Jurkat, Clone E6-1 (cell line): ENCODE measurements at regions not wholly inside any gene's neighbourhood (a gene's known extent, or its start where the extent isn't known, plus 50 kb on each side); places are given as distances from the start of the nearest gene placed in this dataset.

ENCODE experiments used
- DNase-seq: peaks from one replicate; pipeline ENCODE4 v3.0.0-alpha.2; 2011; ENCODE audit warnings: low read depth, low spot score
- H3K4me3 ChIP-seq: 2 replicates; pipeline ENCODE4 v1.5.1; 2011; ENCODE audit warnings: mild to moderate bottlenecking, low read length, control low read depth, moderate library complexity

DNA sequence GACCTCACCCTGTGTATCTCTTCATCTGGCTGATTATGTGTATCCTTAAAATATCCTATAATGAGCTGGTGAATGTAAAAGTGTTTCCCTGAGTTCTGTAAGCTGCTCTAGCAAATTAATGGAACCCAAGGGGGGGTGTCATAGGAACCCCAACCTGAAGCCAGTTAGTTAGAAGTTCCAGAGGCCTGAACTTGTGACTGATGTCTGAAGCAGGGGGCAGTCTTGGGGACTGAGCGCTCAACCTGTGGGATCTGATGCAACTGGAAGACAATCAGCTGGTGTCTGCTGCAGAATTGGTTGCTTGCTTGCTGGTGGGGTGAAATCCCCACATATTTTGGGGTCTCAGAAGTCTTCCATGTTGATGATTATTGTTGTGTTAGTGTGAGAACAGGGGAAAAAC, 75.7 kb upstream of the NKD1 start:
- no peak overlapping the region for H3K4me3 ChIP-seq
- DNase-seq, result no peak

DNA sequence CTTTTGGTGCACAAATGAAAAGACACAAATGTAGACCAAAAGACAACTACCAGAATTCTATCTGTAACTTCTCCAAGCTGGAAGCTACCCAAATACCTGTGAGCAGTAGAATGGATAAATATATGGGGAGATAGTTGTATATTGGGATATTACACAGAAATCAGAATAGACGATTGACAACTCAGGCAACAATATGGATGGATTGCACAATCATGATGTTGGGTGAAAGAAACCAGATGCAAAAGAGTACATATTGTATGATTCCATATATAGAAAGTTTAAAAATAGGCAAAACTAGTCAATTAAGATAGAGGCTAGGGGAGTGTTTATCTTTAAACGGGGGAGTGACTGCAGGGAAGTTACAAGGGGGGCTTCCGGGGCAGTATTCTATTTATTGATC, 77.5 kb upstream of the NKD1 start:
- H3K4me3 ChIP-seq, result no peak overlapping the region

DNA sequence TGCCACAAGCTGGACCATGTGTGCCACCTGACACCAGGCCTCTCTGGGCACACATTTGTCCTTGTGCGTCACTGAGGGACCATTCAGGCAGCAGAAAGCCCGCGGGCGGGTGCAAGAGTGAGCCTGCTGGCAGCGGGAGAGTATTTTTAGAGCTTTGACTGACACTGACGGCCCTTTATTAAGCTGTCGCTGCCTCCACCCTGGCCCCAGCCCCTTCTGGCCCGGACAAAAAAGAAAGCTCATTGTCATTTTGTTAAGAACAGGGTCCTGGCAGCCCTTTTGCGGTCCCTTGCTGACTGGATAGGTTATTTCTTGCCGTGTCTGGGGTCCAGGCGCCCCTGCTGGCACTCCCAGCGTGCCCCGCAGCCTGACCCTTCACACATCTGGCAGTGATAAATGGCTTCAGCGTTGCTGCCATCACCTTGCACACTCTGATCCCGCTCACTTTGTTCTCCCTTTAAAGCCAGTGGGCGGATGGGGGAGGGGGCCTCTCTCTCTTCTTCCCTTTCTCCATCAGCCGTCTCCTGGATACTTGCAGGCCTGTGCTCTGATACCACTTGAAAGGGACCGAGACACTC, 78.4 kb upstream of the NKD1 start:
- DNase-seq, result no peak
- H3K4me3 ChIP-seq, result no peak overlapping the region

More for the DNA sequence above, 77.5 kb upstream of the NKD1 start:
- DNase-seq, result no peak

DNA sequence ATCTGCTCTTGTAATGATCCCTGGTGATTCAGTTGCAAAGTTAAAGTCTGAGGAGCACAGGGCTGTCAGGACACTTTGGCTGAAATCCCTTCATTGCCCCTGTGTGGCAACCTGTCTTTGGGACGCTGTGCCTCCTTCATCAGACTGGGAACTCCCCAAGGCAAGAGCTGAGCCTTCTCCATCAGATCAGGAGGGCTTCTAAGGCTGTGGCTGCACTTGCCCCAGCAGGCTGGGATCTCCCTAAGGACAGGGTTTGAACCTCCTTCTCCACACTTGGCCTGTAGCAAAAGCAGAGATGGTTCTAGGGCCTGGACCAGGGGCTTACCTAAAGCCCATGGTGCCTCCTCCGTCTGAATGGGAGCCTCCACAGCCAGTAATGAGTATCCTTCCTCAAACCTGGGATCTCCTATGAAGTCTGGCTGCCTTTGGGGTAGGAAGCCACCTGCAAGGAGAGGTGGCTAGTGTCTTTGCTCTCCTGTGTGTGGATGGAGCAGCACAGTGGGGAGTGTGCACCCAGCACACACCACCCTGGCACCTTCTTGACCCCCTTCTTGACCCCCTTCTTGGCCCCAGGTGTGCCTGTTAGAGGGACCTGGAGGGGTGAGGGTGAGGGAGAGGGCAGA, 79.0 kb upstream of the NKD1 start:
- H3K4me3 ChIP-seq, result no peak overlapping the region
- no peak for DNase-seq

DNA sequence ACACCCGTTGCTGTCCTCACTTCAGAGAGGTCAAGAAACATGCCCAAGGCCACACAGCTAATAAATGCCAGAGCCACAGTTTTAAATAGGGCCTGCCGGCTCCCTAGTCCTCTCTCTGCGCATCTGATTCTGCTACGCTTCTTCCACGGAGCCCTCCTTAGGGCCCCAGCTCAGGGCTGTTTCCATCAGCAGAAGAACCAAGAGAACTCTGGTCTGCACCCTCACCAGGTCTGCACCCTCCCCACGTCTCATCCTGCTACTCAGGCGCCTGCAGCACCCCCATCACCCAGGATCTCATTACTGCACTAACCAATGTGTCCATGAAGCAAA, 79.5 kb upstream of the NKD1 start:
- H3K4me3 ChIP-seq, result no peak overlapping the region
- no peak for DNase-seq

DNA sequence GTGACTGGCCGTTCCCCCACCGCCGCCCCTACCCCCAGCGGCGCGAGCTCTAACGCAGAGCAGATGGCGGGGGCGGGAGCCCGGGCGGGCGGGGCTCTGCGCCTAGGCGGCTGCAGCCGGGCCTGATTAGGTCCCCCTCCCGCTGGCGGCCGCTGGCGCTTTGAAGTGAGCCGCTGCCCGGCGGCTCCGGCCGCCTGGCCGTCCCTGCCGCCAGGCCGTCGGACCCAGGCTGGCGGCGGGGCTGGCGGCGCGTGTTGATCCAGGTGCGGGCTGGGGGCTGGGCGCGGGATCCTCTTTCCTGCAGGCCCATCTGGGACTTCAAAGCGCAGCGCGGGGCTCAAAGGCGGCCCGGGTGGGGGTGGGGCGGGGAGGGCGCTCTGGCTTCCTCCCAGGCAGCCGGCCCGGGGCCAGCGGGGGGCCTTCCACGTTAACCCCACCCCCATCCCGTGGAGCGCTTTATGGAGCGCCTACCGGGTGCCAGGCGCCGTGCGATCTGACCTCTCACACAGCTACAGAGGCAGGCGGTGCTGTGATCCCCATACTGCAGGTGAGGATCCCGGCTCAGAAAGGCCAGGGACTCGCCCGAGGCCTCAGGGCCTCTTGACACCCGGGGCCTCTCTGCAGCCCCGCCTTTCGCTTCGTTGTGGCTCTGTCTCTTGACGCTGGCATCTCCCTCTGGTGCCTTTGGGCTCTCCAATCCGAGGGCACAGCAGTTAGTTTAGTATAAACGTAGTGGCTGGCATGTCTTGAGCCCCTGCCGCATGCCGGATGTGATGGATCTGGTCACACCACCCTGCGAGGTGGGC, 80.0 kb upstream of the NKD1 start:
- DNase-seq, result no peak
- H3K4me3 ChIP-seq, result no peak overlapping the region

DNA sequence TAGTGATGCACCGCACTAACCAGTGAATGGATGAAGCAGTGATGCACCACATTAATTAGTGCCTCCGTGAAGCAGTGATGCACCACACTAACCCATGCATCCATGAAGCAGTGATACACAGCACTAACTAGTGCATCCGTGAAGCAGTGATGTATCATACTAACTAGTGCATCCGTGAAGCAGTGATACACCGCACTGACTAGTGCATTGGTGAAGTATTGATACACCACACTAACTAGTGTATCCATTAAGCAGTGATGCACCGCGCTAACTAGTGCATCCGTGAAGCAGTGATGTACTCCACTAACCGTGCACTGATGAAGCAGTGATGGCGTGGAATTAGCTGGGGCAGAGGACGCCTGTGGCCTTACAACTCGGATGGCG, 80.6 kb upstream of the NKD1 start:
- no peak for DNase-seq
- no peak overlapping the region for H3K4me3 ChIP-seq

DNA sequence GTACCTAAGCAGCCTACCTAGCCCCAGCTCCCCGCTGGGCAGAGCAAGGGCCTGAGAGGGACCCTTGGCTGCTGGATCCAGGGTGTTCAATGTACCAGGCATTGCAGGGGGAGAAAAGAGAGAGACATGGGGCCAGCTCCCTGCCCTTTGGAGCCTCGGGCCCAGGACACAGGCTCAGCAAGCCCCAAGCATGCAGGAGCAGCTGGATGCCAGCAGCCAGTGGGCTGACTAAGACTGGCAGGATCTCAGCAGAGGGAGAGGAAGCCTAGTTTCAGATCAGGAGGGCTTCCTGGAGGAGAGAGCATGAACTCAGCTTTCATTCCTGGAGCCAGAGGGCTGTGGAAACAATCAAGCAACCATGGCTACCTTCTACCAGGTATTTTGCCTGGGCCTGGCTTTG, 82.0 kb upstream of the NKD1 start:
- DNase-seq, result no peak
- no peak overlapping the region for H3K4me3 ChIP-seq

DNA sequence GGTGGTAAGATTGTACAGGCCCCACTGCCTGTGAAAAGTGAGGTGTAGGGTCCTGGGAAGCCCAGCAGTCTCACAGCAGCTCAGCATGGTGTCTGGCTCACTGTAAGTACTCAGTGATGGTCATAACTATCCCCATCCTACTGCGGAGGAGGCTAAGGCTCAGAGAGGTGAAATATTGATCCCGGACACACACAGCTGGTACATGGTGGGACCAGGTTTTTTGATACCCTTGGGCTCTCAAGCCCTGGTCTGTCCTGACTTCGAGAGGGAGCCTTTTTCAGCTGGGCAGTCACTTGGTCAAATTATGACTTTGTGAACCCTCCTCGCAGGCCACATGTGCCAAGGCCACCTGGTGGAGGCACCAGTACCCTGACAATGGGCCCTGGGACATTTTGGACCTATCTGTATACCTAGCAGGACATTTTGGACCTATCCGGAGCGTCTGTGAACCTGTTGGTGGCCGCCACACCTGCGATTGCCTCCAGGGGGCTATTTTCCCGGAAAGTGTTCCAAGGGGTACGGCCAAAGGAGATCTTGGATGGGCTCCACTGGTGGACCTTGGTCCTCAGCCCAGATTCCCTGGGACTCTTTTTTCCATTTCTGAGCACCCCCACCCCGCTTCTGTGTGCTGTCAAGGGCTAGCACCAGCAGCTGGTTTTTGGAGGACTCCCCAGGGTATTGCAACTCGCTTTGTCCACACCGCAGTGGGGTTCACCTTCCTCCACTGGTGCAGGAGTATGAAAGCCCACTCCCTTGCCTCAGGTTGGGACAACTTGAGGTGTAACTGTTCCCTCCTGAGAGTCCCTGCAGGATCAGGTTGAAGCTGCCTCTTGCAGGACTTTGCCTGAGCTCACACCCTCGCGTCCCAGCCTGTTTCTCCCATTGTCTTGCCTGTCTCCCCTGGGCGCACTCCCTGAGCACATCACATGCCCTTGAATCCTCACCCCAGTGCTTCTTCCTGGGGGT, 83.6 kb upstream of the NKD1 start:
- DNase-seq, result no peak

DNA sequence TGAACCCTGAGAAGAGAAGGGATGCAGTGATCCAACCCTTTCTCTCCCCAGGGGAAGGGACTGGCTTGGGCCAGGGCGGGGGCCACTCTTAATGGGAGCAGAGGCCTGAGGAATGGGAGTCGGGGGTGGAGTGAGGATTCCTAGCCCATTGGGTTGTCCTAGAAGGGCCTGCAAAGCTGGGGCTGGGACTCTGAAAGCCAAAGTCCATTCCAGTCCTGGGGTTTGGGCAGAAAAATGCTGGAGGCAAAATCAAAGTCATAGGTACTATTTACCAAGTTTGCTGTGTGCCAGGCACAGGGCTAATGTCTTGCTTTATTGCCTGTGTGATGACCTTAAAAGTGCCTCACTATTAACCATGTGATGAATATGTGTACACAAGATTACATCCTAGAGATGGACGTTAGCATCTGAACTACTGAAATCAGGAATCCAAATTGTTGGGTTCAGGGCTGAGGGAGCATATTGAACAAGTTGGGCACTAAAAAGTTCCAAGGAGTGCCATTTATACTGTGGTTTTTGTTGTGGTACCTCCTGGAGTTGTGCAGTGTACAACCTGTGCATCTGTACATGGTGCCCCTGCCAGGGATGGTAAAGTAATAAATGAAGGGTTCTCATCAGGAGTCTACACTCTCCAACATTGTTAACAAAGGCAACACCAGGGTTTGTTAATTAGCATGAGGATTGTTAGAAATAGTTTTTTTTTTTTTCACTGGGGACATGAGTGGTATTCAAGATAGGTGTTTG, 84.4 kb upstream of the NKD1 start:
- no peak for DNase-seq
- no peak overlapping the region for H3K4me3 ChIP-seq

More for the DNA sequence above, 83.6 kb upstream of the NKD1 start:
- H3K4me3 ChIP-seq, result no peak overlapping the region

DNA sequence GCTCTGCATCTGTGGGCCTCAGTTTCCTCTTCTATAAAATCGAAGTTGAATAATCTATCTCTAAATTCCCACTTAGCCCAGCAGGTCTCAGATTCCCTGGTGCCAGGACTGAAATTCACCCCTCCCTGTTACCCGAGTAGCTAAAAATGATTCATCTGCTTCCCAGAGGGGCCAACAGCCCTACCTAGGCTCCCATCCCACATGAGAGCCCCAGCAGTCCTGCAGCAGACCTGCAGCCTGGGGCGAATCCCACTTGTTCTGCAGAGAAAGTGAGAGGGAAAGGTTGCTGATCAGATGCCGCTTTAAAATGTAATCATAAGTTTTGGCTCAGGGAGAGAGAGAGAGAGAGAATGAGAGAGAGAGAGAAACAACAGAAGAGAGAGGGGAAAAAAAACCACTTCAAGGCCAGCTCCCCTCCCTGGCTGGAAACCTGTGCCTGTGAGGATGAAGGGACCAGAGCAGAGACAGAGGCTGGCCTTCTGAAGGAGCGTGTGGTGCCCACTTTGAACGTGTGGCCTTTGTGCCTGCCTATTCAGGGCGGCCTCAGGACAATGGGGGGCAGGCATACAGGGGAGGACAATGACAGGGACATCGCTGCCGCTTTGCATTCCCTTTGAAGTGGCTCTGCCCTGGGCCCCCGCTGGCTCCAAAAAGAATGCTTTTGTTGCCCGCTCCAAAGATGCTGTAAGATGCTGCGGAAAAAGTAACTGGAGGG, 85.2 kb upstream of the NKD1 start:
- H3K4me3 ChIP-seq, result no peak overlapping the region
- no peak for DNase-seq

DNA sequence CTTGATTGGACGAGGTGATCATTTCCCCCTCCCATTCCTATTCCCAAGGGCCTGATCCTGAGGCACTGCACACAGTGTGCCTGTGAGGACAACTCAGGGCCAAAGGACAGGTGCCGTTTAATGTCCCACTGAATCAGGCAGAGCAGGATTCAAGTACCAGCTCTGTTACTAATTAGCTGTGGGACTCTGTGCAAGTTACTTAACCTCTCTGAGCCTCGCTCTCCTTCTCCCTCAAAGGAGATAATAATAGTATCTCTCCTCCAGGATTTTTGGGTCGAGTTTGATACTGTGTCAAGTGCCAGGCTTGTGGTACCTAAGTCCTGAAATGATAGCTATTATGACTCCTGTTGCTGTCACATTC, 86.8 kb upstream of the NKD1 start:
- DNase-seq, result no peak
- H3K4me3 ChIP-seq, result no peak overlapping the region

DNA sequence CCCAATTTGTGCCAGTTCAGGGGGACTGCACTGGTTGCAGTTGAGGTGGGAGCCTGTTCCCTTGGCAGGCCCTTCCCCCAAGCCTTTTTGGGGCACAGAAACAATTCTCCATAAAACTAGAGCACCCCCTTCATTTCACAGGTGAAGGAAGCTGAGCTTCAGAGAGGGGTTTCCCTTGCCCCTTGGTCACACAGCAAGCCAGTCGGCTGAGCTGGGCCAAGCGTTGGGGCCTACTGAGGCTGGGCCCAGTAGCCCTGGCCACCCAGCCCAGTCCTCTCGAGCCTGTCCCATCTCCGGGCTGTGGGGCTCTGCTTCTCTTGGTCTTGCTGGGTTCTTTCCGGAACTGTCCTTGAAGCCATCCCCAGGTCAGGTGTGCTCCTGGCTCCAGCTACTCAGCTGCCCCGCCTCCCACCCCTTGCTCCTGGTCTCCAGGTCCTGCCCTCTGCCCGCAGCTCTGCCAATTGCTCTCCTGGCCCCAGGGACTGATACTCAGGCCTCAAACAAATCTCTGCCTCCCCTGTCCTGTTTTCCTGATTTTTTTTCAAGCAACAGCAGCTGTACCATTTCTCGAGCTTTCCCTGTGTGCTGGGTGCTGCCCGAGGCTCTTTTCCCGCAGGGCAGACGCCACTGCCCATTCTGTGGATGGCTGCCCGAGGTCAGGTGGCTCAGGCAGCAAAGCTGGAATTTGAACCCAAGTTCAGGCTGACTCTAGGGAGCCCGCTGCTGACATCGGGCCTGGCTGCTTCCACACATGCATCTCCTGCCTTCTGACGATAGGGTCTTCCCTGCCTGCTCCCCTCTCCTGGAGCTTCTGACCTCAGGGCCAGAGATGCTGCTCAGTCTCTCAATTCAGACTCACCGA, 87.4 kb upstream of the NKD1 start:
- DNase-seq, result no peak
- H3K4me3 ChIP-seq, result no peak overlapping the region

DNA sequence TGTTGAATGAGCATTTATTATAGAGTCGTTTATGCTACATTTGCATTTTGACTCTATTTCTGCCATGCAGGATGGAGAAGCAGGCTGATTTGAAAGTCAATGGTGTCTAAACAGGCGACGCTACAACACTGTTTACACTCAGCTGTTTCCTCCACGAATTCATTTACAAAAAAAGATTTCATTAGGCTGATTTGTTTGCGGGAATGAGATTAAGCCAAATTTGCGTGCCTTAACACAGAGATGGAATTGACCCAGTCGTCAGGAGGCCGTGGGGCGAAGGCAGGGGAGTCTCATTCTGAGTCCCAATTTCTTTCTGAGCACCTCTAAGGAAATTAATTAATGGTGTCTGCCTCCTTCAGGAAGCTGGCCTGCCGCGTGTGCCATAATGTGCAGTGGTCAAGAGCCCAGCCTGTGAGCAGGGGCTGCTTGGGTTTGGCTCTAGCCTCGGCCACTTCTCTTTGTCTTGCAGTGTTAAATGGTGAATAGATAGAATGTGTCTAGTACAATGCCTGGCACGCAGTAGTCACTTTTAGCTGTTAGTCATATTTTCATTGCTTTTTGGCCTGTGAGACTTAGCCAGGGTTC, 88.6 kb upstream of the NKD1 start:
- H3K4me3 ChIP-seq, result no peak overlapping the region
- no peak for DNase-seq

DNA sequence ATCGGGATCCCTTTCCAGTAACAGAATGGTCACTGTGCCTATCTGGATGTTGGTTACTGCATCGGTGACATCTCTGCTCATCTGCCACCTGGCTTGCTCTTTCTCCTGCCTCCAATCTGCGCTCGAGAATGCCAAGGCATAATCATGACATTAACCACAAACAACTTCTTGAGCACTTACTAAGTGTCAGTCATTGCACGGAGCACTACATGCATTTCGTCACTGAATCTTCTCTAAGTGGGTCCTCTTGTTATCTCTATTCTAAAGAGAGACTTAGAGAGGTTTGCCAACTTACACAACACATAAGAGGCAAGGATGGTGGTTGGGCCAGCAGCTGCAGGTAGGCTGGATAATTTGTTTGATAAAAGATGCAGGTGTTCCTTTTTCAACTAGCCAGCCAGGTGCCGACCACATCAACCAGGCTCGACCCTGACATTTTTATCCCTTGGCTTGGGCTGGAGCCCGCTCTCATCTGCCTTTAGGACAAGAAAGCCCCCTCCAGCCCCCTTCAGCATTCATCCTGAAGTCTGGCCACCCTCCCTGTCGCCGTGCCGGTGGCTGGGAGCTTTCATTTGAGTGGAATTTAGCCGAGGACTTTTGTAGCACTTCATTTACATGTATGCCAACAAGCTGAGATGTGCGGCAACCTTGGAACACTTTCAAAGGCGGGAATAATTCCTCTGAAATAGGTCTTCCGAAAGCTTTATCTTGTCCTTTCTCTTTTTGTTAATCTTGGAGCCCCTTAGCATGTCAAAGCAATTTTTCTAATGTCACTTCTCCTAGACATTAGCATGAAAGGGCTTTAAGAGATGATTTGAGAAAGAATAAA, 89.3 kb upstream of the NKD1 start:
- no peak for DNase-seq
- H3K4me3 ChIP-seq, result no peak overlapping the region

DNA sequence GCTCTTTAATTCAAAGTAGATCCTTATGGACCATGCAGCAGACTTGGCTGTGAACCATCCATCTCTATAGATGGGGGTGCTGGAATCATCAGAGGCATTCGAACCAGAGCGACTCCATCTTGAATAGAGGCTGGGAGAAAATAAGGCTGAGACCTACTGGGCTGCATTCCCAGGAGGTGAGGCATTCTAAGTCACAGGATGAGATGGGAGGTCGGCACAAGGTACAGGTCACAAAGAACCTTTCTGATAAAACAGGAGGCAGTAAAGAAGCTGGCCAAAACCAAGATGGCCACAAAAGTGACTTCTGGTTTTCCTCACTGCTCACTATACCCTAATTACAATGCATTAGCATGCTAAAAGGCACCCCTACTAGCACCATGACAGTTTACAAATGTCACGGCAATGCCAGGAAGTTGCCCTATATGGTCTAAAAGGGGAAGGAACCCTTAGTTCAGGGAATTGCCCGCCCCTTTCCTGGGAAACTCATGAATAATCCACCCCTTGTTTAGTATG, 89.2 kb upstream of the BRD7 start:
- DNase-seq, result no peak
- no peak overlapping the region for H3K4me3 ChIP-seq
